ENCODE measurements at regions not wholly inside any gene's neighbourhood (a gene's known extent, or its start where the extent isn't known, plus 50 kb on each side); places are given as distances from the start of the nearest gene placed in this dataset.

DNA sequence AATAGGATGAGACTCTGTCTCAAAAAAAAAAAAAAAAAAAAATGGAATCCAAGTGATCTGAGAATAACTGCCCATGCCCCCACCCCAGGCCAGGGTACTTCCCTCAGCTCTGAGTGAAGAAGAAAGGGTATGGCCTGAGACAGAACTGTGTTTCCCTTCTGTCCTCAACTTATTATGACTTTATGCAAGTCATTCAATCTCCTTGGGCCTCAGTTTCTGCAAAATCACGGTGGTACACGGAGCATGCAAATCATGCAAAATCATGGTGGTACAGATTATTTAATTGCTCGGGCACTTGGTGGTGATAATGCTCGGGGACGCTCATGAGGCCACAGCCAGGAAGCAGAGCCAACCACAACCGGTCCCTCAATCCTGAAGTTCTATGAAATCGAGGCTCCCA is 56.5 kb upstream of the TBX3 start:
- DNase-seq (ENCODE audit: low read depth): no peak
- no peak overlapping the region for H3K4me3 ChIP-seq (replicated peaks; ENCODE audit: low read depth, low read length)

DNA sequence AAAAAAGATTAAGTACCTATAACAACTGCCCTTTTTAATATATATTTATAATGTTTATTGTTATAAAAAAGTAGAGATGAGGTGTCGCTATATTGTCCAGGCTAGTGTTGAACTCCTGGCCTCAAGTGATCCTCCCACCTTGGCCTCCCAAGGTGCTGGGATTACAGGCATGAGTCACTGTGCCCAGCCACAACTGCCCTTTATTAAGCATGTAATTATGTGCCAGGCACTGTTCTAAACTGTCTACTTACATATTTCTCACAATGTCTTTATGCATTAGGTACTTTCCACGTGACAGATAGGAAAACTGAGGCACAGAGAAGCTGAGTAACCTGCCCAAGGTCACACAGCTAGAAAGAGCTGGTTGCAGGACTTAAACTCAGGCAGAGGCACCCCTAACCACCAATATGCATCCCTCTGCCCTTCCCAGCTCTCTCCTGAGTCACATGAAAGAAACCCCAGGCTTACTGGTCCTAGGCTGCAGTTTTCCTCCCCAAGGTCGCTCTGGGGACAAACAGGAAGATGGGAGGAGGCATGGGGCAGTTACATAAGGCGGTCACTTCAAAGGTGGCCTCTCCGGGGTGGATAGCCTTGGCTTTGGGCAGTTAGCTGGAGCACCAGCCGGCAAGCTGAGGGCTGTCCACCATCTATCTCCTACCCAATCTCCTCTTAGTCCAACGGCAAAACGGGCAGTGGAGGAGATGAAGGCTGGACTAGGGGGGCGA is 54.6 kb upstream of the TBX3 start:
- TF ChIP-seq, protein P1, sequence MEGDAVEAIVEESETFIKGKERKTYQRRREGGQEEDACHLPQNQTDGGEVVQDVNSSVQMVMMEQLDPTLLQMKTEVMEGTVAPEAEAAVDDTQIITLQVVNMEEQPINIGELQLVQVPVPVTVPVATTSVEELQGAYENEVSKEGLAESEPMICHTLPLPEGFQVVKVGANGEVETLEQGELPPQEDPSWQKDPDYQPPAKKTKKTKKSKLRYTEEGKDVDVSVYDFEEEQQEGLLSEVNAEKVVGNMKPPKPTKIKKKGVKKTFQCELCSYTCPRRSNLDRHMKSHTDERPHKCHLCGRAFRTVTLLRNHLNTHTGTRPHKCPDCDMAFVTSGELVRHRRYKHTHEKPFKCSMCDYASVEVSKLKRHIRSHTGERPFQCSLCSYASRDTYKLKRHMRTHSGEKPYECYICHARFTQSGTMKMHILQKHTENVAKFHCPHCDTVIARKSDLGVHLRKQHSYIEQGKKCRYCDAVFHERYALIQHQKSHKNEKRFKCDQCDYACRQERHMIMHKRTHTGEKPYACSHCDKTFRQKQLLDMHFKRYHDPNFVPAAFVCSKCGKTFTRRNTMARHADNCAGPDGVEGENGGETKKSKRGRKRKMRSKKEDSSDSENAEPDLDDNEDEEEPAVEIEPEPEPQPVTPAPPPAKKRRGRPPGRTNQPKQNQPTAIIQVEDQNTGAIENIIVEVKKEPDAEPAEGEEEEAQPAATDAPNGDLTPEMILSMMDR (IDR thresholded peaks at IDR 0.05; ENCODE audit: low read length, missing control alignments): no peak
- no peak overlapping the region for H3K4me3 ChIP-seq (replicated peaks; ENCODE audit: low read depth, low read length)
- DNase-seq (ENCODE audit: low read depth): no peak

More for the DNA sequence above, 56.5 kb upstream of the TBX3 start:
- TF ChIP-seq, protein P1 (IDR thresholded peaks at IDR 0.05; ENCODE audit: low read length, missing control alignments): no peak

DNA sequence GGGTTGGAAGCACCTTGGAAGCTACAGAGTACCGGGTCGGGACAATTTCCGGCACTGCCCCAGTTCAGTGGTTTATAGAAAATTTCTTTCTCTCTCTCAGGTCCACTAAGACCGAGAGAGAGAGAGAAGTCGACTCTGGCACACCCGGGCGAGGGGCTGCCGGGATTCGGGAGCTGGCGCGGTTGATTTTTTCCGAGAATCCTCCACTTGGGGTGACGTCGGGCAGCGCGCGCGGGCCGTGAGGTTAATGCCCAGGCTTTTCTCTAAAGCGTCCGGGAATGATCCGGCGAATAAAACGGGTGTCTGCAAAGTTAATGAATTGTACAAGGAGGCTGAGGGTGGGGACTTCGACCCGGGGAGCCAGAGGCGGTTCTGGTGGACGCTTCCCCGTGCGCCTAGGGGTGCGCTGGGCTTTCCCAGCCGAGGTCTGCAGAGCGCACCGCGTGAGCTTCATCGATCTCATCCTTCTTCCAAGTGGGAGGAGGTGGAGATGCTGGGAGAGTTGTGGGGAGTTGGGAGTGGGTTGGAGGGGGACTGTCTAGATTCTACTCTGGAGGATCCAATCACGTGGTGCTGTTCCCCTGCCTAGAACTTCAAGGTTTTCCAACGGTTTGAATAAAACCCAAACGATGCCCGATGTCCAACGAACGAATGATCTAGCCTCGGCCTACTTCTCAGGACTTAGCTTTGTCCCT is 51.9 kb upstream of the TBX3 start:
- TF ChIP-seq, protein P1 (IDR thresholded peaks at IDR 0.05; ENCODE audit: low read length, missing control alignments): no peak

DNA sequence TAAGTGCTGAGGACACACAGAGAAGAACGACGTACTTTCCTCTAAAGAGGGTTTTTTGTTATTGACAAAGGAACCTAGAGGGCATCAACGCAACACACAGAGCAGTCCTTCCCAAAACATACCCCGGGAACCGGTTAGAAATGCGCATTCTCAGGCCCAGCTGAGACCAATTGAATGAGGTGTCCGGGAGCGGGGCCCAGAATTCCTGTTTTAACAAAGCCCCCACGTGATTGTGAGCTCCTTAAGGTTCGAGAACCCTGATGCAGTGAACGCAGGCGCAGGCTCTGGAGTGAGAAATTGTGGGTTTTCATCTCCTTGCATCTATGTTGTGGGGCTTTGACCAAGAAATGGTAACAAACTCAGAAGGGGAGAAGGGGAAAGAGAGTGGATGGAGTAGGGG is 51.0 kb upstream of the TBX3 start:
- TF ChIP-seq, protein P1 (IDR thresholded peaks at IDR 0.05; ENCODE audit: low read length, missing control alignments): no peak
- no peak for DNase-seq (ENCODE audit: low read depth)
- H3K4me3 ChIP-seq (replicated peaks; ENCODE audit: low read depth, low read length): no peak overlapping the region

More for the DNA sequence above, 51.9 kb upstream of the TBX3 start:
- no peak overlapping the region for H3K4me3 ChIP-seq (replicated peaks; ENCODE audit: low read depth, low read length)
- no peak for DNase-seq (ENCODE audit: low read depth)

DNA sequence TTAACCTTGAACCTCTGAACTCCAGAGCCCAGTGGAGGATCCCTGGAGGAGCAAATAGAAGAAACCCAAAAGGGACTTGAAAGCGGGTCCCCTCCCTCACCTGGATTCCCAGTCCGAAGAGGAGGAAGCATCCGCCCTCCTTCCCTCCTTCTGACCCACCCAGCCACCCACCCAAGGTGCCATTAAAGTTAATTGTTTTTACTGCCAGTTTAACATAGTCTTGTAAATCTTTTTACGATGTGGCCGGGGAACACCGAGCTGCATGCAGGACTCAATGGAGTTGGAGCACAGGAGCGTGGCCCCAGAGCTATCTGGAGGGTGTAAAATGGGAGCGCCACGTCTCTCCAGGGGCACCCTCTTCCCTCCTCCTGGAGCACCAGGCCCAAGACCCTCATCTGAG is 49.9 kb upstream of the TBX3 start:
- DNase-seq (ENCODE audit: low read depth): no peak
- TF ChIP-seq, protein P1 (IDR thresholded peaks at IDR 0.05; ENCODE audit: low read length, missing control alignments): no peak
- H3K4me3 ChIP-seq (replicated peaks; ENCODE audit: low read depth, low read length): no peak overlapping the region
